ENCODE measurements at regions not wholly inside any gene's neighbourhood (a gene's known extent, or its start where the extent isn't known, plus 50 kb on each side); places are given as distances from the start of the nearest gene placed in this dataset.

DNA sequence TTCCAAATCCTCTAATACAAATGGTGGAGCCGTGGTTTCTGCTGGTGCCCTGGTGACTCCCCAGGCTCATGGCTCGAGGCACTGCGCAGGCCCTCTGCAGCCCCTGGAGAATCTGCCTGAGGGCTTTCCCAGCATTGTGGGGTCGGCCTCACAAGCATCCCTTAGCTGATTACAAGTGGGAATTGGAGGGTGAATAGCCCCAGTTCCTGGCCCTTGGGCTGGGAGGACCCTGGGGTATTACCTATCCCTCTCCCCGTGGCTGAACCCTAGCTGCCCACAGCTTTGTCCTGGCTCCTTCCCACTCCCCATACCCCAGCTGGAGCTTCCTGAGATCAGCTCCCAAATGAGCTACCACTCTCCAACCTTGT is 212.2 kb upstream of the CST7 start:
- no peak for TF ChIP-seq ZNF274 (IDR thresholded peaks at IDR 0.05; ENCODE audit: low read depth, low read length)
- TF ChIP-seq YY1 (IDR thresholded peaks at IDR 0.05; ENCODE audit: insufficient read depth, insufficient read length): no peak
- TF ChIP-seq SUZ12 (IDR thresholded peaks at IDR 0.05; ENCODE audit: extremely low read depth, insufficient read depth, insufficient read length): no peak

All from NT2/D1 (cell line).